Neural cell (in vitro differentiated cells): ENCODE measurements at regions not wholly inside any gene's neighbourhood (a gene's known extent, or its start where the extent isn't known, plus 50 kb on each side); places are given as distances from the start of the nearest gene placed in this dataset.
"Not testable (repeated sequence)": the region's sequence is repeated elsewhere in the genome, so short reads cannot be mapped to it uniquely, and the experiment has no call there.

Experiments used
- H2AFZ ChIP-seq: fragments of 200-600, 300-800 bp; sonication (generic), shearing (Covaris generic); 2 replicates; pipeline ENCODE4 v1.6.0; 2014; ENCODE audit warnings: low read depth, mild to moderate bottlenecking, antibody characterized with exemption, low read length, moderate library complexity
- H3F3A ChIP-seq: fragments of 200-600 bp; shearing (Covaris generic); 2 replicates; pipeline ENCODE4 v1.6.1; 2016; ENCODE audit warnings: mild to moderate bottlenecking, moderate library complexity, mixed read lengths, antibody characterized with exemption, low read length; ENCODE audit not compliant: insufficient read depth, poor library complexity, severe bottlenecking
- H3K27ac ChIP-seq: fragments of 200-600, 300-800 bp; sonication (generic), shearing (Covaris generic); 2 replicates; pipeline ENCODE4 v1.5.1; 2014; ENCODE audit warnings: mild to moderate bottlenecking, low read length, moderate library complexity
- H3K27me3 ChIP-seq: fragments of 300-800, 200-600 bp; sonication (generic), shearing (Covaris generic); 2 replicates; pipeline ENCODE4 v1.6.0; 2014; ENCODE audit warnings: mild to moderate bottlenecking, low read depth, low read length, moderate library complexity; ENCODE audit not compliant: insufficient read depth
- H3K36me3 ChIP-seq: fragments of 300-800, 200-600 bp; sonication (generic), shearing (Covaris generic); 2 replicates; pipeline ENCODE4 v1.5.1; 2014; ENCODE audit warnings: mild to moderate bottlenecking, antibody characterized with exemption, low read length, moderate library complexity; ENCODE audit not compliant: insufficient read depth
- H3K4me2 ChIP-seq: fragments of 300-800, 200-600 bp; sonication (generic), shearing (Covaris generic); 2 replicates; pipeline ENCODE4 v1.6.0; 2014; ENCODE audit warnings: mild to moderate bottlenecking, low read length
- H3K4me3 ChIP-seq: fragments of 300-800, 200-600 bp; sonication (generic), shearing (Covaris generic); 2 replicates; pipeline ENCODE4 v1.5.1; 2014; ENCODE audit warnings: mild to moderate bottlenecking, low read length, moderate library complexity
- H3K79me2 ChIP-seq: fragments of 200-600 bp; shearing (Covaris generic); replicated peaks from 2 replicates; pipeline ENCODE4 v1.6.0; 2014; ENCODE audit warnings: mild to moderate bottlenecking, low read length, moderate library complexity; ENCODE audit not compliant: insufficient read depth
- H3K9ac ChIP-seq: fragments of 300-800, 200-600 bp; sonication (generic), shearing (Covaris generic); 2 replicates; pipeline ENCODE4 v1.6.1; 2016; ENCODE audit warnings: mild to moderate bottlenecking, low read length, mixed read lengths
- H3K9me2 ChIP-seq: fragments of 200-600 bp; shearing (Covaris generic); 2 replicates; pipeline ENCODE4 v1.6.1; 2016; ENCODE audit warnings: mild to moderate bottlenecking, low read length, mixed read lengths; ENCODE audit not compliant: insufficient read depth
- H3K9me3 ChIP-seq: fragments of 200-600, 300-800 bp; sonication (generic), shearing (Covaris generic); 2 replicates; pipeline ENCODE4 v1.6.1; 2016; ENCODE audit warnings: mild to moderate bottlenecking, mixed run types, low read length, moderate library complexity, mixed read lengths
- H4K20me1 ChIP-seq: fragments of 200-600 bp; shearing (Covaris generic); 2 replicates; pipeline ENCODE4 v1.6.1; 2016; ENCODE audit warnings: mild to moderate bottlenecking, mixed run types; ENCODE audit not compliant: insufficient read depth
- EP300 ChIP-seq: fragments of 450-650 bp; conservative IDR thresholded peaks from 2 replicates; pipeline ENCODE4 v1.6.1; 2014; ENCODE audit warnings: antibody characterized with exemption, mild to moderate bottlenecking, moderate library complexity; ENCODE audit not compliant: poor library complexity, severe bottlenecking
- EZH2 ChIP-seq: fragments of 200-600, 300-800 bp; shearing (Covaris generic), sonication (generic); IDR thresholded peaks from 2 replicates; pipeline ENCODE4 v1.6.1; 2014; ENCODE audit warnings: antibody characterized with exemption, low read length, borderline replicate concordance, mild to moderate bottlenecking; ENCODE audit not compliant: insufficient read depth, poor library complexity, severe bottlenecking
- MXI1 ChIP-seq: fragments of 450-650 bp; conservative IDR thresholded peaks from 2 replicates; pipeline ENCODE4 v1.6.1; 2014; ENCODE audit warnings: antibody characterized with exemption, mild to moderate bottlenecking; ENCODE audit not compliant: poor library complexity, severe bottlenecking
- POLR2AphosphoS5 ChIP-seq: IDR thresholded peaks from 2 replicates; pipeline ENCODE4 v1.6.1; 2012
- RAD21 ChIP-seq: fragments of 450-650 bp; conservative IDR thresholded peaks from 2 replicates; pipeline ENCODE4 v1.6.1; 2014; ENCODE audit warnings: antibody characterized with exemption, mild to moderate bottlenecking, moderate library complexity
- SMC3 ChIP-seq: fragments of 450-650 bp; conservative IDR thresholded peaks from 2 replicates; pipeline ENCODE4 v1.6.1; 2014; ENCODE audit warnings: antibody characterized with exemption, mild to moderate bottlenecking, moderate library complexity; ENCODE audit not compliant: poor library complexity
- TAF1 ChIP-seq: IDR thresholded peaks from 2 replicates; pipeline ENCODE4 v1.6.1; 2012; ENCODE audit warnings: low read depth
- TF ChIP-seq, protein P1 (sequence below): IDR thresholded peaks from 2 replicates; pipeline ENCODE4 v1.6.1; 2012; ENCODE audit warnings: borderline replicate concordance
- TF ChIP-seq, protein P2 (sequence below): fragments of 450-650 bp; IDR thresholded peaks from 2 replicates; pipeline ENCODE4 v1.5.1; 2014; ENCODE audit warnings: antibody characterized with exemption, mild to moderate bottlenecking, moderate library complexity; ENCODE audit not compliant: poor library complexity, severe bottlenecking

DNA sequence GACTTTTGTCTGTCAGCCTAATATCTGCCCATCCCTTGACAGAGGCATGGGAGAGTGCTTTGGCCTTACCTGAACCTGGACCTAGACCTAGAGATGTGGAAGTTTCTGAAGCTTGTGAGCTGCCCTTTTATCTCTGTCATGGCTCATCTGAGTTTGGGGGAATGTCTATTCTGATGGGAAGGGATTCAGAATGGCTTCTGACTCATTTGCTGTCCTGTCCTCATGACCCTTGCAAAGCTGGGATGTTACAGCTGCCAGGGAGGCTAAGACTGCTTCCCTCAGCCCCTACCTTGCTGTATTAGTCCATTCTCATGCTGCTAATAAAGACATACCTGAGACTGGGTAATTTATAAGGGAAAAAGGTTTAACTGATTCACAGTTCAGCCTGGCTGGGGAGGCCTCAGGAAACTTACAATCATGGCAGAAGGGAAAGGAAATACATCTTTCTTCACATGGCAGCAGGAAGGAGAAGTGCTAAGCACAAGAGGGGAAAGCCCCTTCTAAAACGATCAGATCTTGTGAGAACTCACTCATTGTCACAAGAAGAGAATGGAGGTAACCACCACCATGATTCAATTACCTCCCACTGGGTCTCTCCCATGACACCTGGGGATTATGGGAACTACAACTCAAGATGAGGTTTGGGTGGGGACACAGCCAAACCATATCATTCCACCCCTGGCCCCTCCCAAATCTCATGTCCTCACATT, 252.2 kb downstream of the ERMARD start:
- H3K27me3 ChIP-seq = no peaks in the 10 kb centered on the region
- H3K79me2 ChIP-seq = no peaks in the 10 kb centered on the region
- H3K4me3 ChIP-seq = no peak overlapping the region
- no peaks in the 10 kb centered on the region for H4K20me1 ChIP-seq
- H3K27ac ChIP-seq = no peak overlapping the region
- no peak overlapping the region for H2AFZ ChIP-seq
- no peaks in the 10 kb centered on the region for H3K9me2 ChIP-seq
- H3K36me3 ChIP-seq = no peaks in the 10 kb centered on the region
- peaks cover 13% of the 10 kb centered on the region for H3K9me3 ChIP-seq
- no peak overlapping the region for H3K9ac ChIP-seq
- no peak overlapping the region for H3K4me2 ChIP-seq
- no peak for TF ChIP-seq SMC3
- TF ChIP-seq, protein P1, sequence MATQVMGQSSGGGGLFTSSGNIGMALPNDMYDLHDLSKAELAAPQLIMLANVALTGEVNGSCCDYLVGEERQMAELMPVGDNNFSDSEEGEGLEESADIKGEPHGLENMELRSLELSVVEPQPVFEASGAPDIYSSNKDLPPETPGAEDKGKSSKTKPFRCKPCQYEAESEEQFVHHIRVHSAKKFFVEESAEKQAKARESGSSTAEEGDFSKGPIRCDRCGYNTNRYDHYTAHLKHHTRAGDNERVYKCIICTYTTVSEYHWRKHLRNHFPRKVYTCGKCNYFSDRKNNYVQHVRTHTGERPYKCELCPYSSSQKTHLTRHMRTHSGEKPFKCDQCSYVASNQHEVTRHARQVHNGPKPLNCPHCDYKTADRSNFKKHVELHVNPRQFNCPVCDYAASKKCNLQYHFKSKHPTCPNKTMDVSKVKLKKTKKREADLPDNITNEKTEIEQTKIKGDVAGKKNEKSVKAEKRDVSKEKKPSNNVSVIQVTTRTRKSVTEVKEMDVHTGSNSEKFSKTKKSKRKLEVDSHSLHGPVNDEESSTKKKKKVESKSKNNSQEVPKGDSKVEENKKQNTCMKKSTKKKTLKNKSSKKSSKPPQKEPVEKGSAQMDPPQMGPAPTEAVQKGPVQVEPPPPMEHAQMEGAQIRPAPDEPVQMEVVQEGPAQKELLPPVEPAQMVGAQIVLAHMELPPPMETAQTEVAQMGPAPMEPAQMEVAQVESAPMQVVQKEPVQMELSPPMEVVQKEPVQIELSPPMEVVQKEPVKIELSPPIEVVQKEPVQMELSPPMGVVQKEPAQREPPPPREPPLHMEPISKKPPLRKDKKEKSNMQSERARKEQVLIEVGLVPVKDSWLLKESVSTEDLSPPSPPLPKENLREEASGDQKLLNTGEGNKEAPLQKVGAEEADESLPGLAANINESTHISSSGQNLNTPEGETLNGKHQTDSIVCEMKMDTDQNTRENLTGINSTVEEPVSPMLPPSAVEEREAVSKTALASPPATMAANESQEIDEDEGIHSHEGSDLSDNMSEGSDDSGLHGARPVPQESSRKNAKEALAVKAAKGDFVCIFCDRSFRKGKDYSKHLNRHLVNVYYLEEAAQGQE = no peak
- TF ChIP-seq MXI1 = no peak
- TF ChIP-seq RAD21 = no peak
- TF ChIP-seq TAF1 = no peak
- TF ChIP-seq EP300 = no peak
- TF ChIP-seq POLR2AphosphoS5 = no peak
- TF ChIP-seq, protein P2, sequence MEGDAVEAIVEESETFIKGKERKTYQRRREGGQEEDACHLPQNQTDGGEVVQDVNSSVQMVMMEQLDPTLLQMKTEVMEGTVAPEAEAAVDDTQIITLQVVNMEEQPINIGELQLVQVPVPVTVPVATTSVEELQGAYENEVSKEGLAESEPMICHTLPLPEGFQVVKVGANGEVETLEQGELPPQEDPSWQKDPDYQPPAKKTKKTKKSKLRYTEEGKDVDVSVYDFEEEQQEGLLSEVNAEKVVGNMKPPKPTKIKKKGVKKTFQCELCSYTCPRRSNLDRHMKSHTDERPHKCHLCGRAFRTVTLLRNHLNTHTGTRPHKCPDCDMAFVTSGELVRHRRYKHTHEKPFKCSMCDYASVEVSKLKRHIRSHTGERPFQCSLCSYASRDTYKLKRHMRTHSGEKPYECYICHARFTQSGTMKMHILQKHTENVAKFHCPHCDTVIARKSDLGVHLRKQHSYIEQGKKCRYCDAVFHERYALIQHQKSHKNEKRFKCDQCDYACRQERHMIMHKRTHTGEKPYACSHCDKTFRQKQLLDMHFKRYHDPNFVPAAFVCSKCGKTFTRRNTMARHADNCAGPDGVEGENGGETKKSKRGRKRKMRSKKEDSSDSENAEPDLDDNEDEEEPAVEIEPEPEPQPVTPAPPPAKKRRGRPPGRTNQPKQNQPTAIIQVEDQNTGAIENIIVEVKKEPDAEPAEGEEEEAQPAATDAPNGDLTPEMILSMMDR = no peak
- TF ChIP-seq EZH2 = no peak
- peaks cover 6% of the 10 kb centered on the region for H3F3A ChIP-seq

- Histone ChIP-seq H3K9me2 (no peaks in the 10 kb centered on the region), H3K4me3 (no peak overlapping the region), H3K9ac (no peak overlapping the region), H3K27ac (no peak overlapping the region), H2AFZ (no peak overlapping the region), H4K20me1 (no peaks in the 10 kb centered on the region), H3K9me3 (peaks cover 13% of the 10 kb centered on the region), H3K36me3 (no peaks in the 10 kb centered on the region), H3K27me3 (no peaks in the 10 kb centered on the region), H3K4me2 (no peak overlapping the region), H3K79me2 (no peaks in the 10 kb centered on the region), H3F3A (peaks cover 6% of the 10 kb centered on the region)
- TF ChIP-seq EP300 (no peak), POLR2AphosphoS5 (no peak), RAD21 (no peak), SMC3 (no peak)
- TF ChIP-seq, protein P2 = no peak
These were observed 251.6 kb downstream of the ERMARD start for GRCh38 chr6:170003027-170003426.

GRCh38 chr6:170001782-170002181, 250.4 kb downstream of the ERMARD start:
- not testable (repeated sequence) for H3K79me2 ChIP-seq, H3K9me2 ChIP-seq, H2AFZ ChIP-seq, H3K4me3 ChIP-seq, H3K36me3 ChIP-seq, H3K9ac ChIP-seq, H3K4me2 ChIP-seq, H3F3A ChIP-seq, H3K27ac ChIP-seq, H4K20me1 ChIP-seq, H3K27me3 ChIP-seq
- peaks cover 13% of the 10 kb centered on the region for H3K9me3 ChIP-seq
